Esophagus (tissue), 2 donors: ENCODE measurements at regions not wholly inside any gene's neighbourhood (a gene's known extent, or its start where the extent isn't known, plus 50 kb on each side); places are given as distances from the start of the nearest gene placed in this dataset.
"Not testable (repeated sequence)": the region's sequence is repeated elsewhere in the genome, so short reads cannot be mapped to it uniquely, and the experiment has no call there.

Source experiments
- H3K27ac ChIP-seq, 2 donors: one replicate each; pipeline ENCODE4 v1.5.1; 2013; ENCODE audit warnings: low read depth in 2 of 2, mild to moderate bottlenecking in 2 of 2, inconsistent platforms in 1 of 2, low read length in 1 of 2, moderate library complexity in 1 of 2
- H3K27me3 ChIP-seq, 2 donors: one replicate each; pipeline ENCODE4 v1.6.1; 2013; ENCODE audit warnings: low read length in 2 of 2, control low read depth in 1 of 2, mild to moderate bottlenecking in 1 of 2; ENCODE audit not compliant: insufficient read depth in 2 of 2, control insufficient read depth in 1 of 2
- H3K36me3 ChIP-seq, 2 donors: one replicate each; pipeline ENCODE4 v1.6.1; 2013; ENCODE audit warnings: low read length in 1 of 2; ENCODE audit not compliant: control insufficient read depth in 2 of 2, insufficient read depth in 2 of 2
- H3K4me1 ChIP-seq, 2 donors: one replicate each; pipeline ENCODE4 v1.6.1; 2013; ENCODE audit warnings: low read length in 1 of 2; ENCODE audit not compliant: control insufficient read depth in 2 of 2, insufficient read depth in 2 of 2
- H3K4me3 ChIP-seq, 2 donors: one replicate each; pipeline ENCODE4 v1.5.1; 2013; ENCODE audit warnings: low read length in 2 of 2, mild to moderate bottlenecking in 2 of 2, low read depth in 1 of 2, moderate library complexity in 1 of 2
- H3K9me3 ChIP-seq, 2 donors: one replicate each; pipeline ENCODE4 v1.6.1; 2013; ENCODE audit warnings: mild to moderate bottlenecking in 2 of 2, low read depth in 1 of 2, low read length in 1 of 2, moderate library complexity in 1 of 2; ENCODE audit not compliant: control insufficient read depth in 2 of 2, insufficient read depth in 1 of 2
- WGBS, 2 donors: extraction: QIAGEN DNeasy Blood & Tissue Kit; methylation state at CpG; one replicate each; pipeline ENCODE4 v1.1.7; 2013; 5-methylcytosine and 5-hydroxymethylcytosine counted together
- donor health status: healthy with polysubstance abuse.
- donor health status: Bipolar disorder and iron deficiency.

DNA sequence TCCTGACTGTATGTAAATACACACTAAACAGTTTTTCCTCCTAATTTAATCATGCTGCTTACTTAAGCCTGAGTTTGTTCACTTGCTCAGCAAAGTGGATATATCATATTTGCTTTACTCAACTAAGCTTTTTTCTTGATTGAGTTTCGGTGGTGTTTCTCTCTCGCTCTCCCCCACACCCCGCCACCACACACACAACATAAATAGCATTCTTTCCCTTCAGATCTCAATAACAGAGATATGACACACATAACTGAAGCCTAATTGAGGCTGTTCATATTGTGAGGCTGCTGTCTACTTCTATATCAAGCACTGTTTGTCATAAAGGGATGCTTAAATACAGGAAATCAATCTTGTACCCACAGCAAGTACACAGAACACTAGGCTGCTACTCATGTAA lies 364.9 kb downstream of the FAT3 start:
- Histone ChIP-seq H3K4me3 (no peak overlapping the region), H3K36me3 (no peaks in the 10 kb centered on the region), H3K27ac (no peak overlapping the region), H3K9me3 (no peaks in the 10 kb centered on the region), H3K27me3 (no peaks in the 10 kb centered on the region), H3K4me1 (no peaks in the 10 kb centered on the region)
- 84 to 92% methylated on average over 3 of the region's 3 CpGs for WGBS, 2 donors

DNA sequence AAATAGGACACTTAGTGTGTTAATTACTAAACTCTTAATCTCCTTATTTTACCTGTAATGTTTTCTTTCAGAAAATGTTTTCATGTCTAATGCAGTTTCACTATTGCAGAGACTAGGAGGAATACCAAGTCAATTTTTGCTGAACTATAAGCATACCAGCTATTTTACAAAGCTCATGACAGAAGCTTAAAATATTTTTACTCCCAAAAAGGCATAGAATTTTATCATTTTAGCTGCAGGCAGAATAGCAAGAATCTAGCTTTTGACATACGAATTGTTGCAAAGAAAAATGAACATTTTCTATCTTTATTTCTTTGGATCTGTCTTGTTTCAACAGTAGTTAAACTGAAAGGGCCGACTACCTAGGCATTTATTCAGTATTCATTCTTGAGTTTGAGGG lies 366.9 kb downstream of the FAT3 start:
- no peaks in the 10 kb centered on the region for H3K27me3 ChIP-seq
- H3K27ac ChIP-seq: no peak overlapping the region
- H3K36me3 ChIP-seq: no peaks in the 10 kb centered on the region
- no peaks in the 10 kb centered on the region for H3K9me3 ChIP-seq
- no peaks in the 10 kb centered on the region for H3K4me1 ChIP-seq
- H3K4me3 ChIP-seq: no peak overlapping the region
- WGBS, 2 donors: 46 to 71% methylated on average over 2 of the region's 2 CpGs

DNA sequence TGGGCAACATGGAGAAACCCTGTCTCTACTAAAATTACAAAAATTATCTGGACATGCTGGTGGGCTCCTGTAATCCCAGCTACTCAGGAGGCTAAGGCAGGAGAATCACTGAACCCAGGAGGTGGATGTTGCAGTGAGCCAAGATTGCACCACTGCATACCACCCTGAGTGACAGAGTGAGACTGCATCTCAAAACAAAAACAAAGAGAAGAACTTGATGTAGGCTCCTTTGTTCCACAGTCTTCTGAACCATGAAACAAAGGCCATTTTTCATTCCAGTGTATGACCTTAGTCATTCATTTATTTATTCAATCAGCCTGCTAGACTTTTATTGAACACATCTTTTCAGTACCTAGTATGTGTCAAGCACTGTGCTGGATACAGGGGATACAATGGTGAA lies 369.6 kb downstream of the FAT3 start:
- Histone ChIP-seq H3K4me3 (no peak overlapping the region), H3K9me3 (no peaks in the 10 kb centered on the region), H3K27me3 (no peaks in the 10 kb centered on the region), H3K4me1 (no peaks in the 10 kb centered on the region), H3K27ac (no peak overlapping the region), H3K36me3 (no peaks in the 10 kb centered on the region)

DNA sequence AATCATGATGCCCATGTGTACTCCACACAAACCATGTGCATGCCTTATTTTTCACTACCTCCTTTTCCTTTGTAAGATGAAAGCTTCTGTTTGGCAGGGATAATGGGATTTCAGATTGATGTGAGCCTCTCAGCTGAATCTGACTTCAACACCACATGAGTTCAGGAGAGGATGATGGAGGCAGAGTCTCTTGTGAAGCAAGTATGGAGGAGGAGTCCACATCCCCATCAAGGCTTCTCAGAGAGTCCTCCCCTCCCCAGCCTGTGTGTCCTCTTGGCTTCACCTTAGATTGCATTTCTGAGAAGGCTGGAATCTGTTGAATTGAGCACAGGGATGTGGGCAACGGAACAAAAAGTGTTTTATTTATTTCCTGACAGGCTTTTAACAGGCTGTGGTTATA lies 370.4 kb downstream of the FAT3 start:
- no peak overlapping the region for H3K4me3 ChIP-seq
- H3K27ac ChIP-seq: no peak overlapping the region
- H3K9me3 ChIP-seq: no peaks in the 10 kb centered on the region
- 35 to 39% methylated on average over 1 of the region's 1 CpG for WGBS, 2 donors
- H3K4me1 ChIP-seq: no peaks in the 10 kb centered on the region
- no peaks in the 10 kb centered on the region for H3K36me3 ChIP-seq
- H3K27me3 ChIP-seq: no peaks in the 10 kb centered on the region

DNA sequence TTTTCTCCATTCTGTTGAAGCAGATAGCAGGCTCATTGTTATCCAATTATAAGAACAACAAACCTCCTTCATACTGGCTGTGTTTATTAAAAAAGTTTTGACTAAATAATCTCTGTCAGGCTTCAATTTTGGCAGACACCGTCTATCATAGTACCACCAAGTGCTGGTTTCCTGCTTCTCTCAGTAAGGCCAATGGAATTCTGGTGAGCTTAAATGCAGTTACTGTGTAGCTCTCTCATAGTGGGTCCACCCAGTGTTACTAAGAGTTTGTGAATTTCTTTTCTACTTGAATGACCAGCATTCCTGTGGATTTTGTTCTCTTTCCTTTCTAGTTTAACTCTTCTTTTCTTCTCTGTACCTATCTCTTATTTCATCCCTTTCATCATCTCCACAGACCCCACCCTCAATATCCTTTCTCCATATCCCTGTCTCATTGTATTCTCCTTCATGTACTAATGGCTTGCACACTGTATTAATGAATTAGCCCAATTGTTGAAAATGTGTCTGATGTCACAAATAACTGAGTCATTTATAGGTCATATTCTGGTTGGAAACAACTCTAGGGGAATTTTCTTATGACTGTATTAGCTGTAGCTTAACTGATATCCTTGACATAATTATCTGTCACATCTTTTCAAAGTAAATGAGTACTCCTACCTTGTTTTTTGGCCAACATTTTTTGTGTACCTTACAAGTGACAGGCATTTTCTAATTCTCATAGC lies 372.1 kb downstream of the FAT3 start:
- no peak overlapping the region for H3K4me3 ChIP-seq
- H3K36me3 ChIP-seq: no peaks in the 10 kb centered on the region
- no peaks in the 10 kb centered on the region for H3K27me3 ChIP-seq
- no peaks in the 10 kb centered on the region for H3K4me1 ChIP-seq
- WGBS, 2 donors: 64 to 75% methylated on average over 1 of the region's 1 CpG
- no peaks in the 10 kb centered on the region for H3K9me3 ChIP-seq
- H3K27ac ChIP-seq: no peak overlapping the region

DNA sequence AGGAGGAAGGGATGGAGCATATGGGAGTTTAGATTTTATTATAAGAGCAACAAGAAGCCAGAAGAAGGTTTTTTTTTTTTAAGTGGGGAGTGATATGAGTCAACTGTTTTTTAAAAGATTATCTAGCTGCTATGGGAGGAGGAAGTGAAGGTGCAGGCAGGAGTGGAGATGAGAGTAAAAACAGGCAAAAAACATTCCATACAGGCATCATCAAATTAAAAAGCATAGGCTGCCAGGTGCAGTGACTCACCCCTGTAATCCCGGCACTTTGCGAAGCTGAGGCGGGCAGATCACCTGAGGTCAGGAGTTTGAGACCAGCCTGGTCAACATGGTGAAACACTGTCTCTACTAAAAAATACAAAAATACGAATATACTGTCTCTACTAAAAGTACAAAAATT lies 368.4 kb upstream of the MTNR1B start:
- Histone ChIP-seq H3K27me3 (no peaks in the 10 kb centered on the region), H3K9me3 (no peaks in the 10 kb centered on the region), H3K4me3 (no peak overlapping the region), H3K36me3 (no peaks in the 10 kb centered on the region), H3K4me1 (no peaks in the 10 kb centered on the region), H3K27ac (no peak overlapping the region)
- WGBS, 2 donors: 76 to 83% methylated on average over 4 of the region's 4 CpGs

DNA sequence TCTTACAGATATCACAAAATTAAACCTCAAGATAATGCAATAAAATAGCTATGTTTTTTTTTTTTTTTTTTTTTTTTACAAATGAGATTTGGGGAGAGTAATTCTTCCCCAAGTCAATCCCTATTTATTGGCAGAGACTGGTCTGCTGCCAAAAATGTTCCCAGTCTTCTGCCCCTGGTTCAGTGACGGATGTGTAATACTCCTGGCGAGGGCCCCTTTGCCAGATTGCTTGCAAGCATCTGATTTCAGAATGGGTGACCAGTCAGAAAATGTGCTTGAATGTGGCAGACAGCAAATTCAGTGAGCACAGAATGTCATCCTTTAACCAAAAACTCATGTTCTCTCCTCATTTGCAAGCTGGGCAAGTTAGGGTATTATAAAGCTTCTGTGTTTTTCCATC lies 363.8 kb upstream of the MTNR1B start:
- Histone ChIP-seq H3K27ac (no peak overlapping the region), H3K4me1 (no peaks in the 10 kb centered on the region), H3K4me3 (no peak overlapping the region), H3K27me3 (no peaks in the 10 kb centered on the region), H3K36me3 (no peaks in the 10 kb centered on the region), H3K9me3 (no peaks in the 10 kb centered on the region)
- WGBS, 2 donors: 83 to 85% methylated on average over 2 of the region's 2 CpGs

DNA sequence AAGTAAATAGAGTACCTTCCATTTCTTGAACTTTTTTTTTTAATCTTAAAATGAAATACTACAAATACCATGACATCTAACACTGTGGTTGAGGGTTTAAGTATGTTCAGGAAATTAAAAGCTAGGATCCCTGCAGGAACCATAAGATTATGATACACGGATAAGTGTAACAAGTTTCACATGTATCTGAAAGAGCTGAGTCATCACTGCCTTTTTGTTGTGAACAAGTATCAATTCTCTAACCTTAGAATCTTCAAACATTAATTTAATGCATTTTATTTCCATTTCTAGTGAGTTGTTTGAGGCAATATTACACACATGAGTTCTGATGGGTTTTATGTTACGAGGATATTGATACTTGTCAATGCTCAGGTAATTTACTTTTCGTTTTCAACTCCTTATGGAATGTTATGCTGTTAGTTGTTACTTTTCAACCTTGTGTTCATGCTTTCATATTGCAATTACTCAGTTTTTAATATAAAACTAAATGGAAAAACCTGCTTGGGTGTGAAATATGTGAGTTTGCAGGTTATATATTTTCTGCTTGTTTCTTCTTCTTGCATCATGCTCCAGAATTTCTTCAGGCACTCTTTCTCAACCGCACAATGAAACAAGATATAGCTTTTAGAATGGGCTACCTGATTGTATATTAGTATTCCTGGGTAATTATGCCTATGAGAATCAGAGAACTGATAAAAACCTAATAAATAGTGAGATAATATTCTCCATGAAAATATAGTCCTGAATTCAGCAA lies 361.3 kb upstream of the MTNR1B start:
- Histone ChIP-seq H3K27me3 (no peaks in the 10 kb centered on the region), H3K4me3 (no peak overlapping the region), H3K27ac (no peak overlapping the region), H3K36me3 (no peaks in the 10 kb centered on the region), H3K9me3 (no peaks in the 10 kb centered on the region), H3K4me1 (no peaks in the 10 kb centered on the region)
- WGBS, 2 donors: 77 to 81% methylated on average over 4 of the region's 4 CpGs

DNA sequence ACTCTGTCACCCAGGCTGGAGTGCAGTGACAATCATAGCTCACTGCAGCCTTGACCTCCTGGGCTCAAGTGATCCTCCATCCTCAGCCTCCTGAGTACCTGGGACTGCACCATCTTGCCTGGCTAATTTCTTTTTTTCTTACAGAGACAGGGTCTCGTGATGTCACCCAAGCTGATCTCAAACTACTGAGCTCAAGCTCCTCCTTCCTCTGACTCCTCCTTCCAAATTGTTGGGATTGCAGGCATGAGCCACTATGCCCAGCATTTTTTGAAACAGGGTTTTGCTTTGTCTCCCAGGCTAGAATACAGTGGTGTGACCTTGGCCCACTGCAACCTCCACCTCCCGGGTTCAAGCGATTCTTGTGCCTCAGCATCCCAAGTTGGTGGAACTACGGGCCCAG lies 358.3 kb upstream of the MTNR1B start:
- no peaks in the 10 kb centered on the region for H3K9me3 ChIP-seq
- no peaks in the 10 kb centered on the region for H3K36me3 ChIP-seq
- no peak overlapping the region for H3K4me3 ChIP-seq
- no peaks in the 10 kb centered on the region for H3K4me1 ChIP-seq
- H3K27ac ChIP-seq: no peak overlapping the region
- WGBS, 2 donors: 91 to 95% methylated on average over 4 of the region's 4 CpGs
- H3K27me3 ChIP-seq: no peaks in the 10 kb centered on the region

DNA sequence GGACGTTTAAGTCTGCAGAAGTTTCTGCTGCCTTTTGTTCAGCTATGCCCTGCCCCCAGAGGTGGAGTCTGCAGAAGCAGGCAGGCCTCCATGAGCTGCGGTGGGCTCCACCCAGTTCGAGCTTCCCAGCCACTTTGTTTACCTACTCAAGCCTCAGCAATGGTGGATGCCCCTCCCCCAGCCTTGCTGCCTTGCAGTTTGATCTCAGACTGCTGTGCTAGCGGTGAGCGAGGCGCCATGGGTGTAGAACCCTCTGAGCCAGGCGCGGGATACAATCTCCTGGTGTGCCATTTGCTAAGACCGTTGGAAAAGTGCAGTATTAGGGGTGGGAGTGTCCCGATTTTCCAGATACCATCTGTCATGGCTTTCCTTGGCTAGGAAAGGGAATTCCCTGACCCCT lies 351.4 kb upstream of the MTNR1B start:
- not testable (repeated sequence) for H3K4me3 ChIP-seq, H3K27me3 ChIP-seq, H3K27ac ChIP-seq, H3K36me3 ChIP-seq, H3K4me1 ChIP-seq, H3K9me3 ChIP-seq
- WGBS, 2 donors: 88 to 89% methylated on average over 10 of the region's 10 CpGs
